Spleen (tissue), 7 donors: ENCODE measurements at regions not wholly inside any gene's neighbourhood (a gene's known extent, or its start where the extent isn't known, plus 50 kb on each side); places are given as distances from the start of the nearest gene placed in this dataset.

Experiments used
- POLR2A ChIP-seq, 3 donors: fragments of 450-650 bp; IDR thresholded peaks; one replicate each; pipeline ENCODE4 v1.5.1; 2017; ENCODE audit warnings: antibody characterized with exemption in 3 of 3, mild to moderate bottlenecking in 1 of 3
- TF ChIP-seq, protein P1 (sequence below), 11 experiments: fragments of 200-600 bp in 7 of 11; fragments of 450-650 bp in 4 of 11; sonication (generic) in 4 of 11; IDR thresholded peaks in 8 of 11; conservative IDR thresholded peaks in 3 of 11; 1 replicate in 7 of 11; 2 replicates in 4 of 11; pipeline versions ENCODE4 v1.4.0 to v1.8.0; 2016 to 2021; ENCODE audit warnings: antibody characterized with exemption in 11 of 11, inconsistent platforms in 4 of 11, mild to moderate bottlenecking in 1 of 11
- donor health status: DM: no; HTN: no; CAD: no; lungs with moderate emphysema.
- donor health status: DM: no; HTN: no; CAD: no.
- donor health status: DM: no; HTN: no; CAD: no.

DNA sequence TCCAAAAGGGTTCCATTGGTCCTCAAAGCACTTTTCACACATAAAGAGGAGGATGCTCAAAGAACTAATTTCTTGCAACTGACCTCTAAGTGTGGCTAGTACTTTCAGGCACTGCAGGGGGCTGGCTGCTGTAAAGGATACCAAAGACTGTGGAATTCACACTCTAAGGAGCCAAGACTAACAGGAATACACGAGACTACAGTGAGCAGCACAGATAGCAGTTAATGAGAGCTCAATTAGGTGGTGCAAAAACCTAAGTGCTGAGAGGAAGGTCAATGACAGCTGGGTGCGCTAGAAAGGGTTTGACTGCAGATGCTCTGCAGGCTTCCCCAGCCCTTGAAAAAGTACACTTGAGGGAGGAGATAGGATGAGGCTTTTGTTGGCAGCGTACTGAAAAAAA is 124.3 kb upstream of the NTM start:
- TF ChIP-seq, protein P1, sequence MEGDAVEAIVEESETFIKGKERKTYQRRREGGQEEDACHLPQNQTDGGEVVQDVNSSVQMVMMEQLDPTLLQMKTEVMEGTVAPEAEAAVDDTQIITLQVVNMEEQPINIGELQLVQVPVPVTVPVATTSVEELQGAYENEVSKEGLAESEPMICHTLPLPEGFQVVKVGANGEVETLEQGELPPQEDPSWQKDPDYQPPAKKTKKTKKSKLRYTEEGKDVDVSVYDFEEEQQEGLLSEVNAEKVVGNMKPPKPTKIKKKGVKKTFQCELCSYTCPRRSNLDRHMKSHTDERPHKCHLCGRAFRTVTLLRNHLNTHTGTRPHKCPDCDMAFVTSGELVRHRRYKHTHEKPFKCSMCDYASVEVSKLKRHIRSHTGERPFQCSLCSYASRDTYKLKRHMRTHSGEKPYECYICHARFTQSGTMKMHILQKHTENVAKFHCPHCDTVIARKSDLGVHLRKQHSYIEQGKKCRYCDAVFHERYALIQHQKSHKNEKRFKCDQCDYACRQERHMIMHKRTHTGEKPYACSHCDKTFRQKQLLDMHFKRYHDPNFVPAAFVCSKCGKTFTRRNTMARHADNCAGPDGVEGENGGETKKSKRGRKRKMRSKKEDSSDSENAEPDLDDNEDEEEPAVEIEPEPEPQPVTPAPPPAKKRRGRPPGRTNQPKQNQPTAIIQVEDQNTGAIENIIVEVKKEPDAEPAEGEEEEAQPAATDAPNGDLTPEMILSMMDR (IDR thresholded peaks at IDR 0.05 in 8 of 11, conservative IDR thresholded peaks at IDR 0.05 in 3 of 11): no peak
- no peak for TF ChIP-seq POLR2A (IDR thresholded peaks at IDR 0.05)
